SK-N-SH (cell line): ENCODE measurements at regions not wholly inside any gene's neighbourhood (a gene's known extent, or its start where the extent isn't known, plus 50 kb on each side); places are given as distances from the start of the nearest gene placed in this dataset.
"Not testable (repeated sequence)": the region's sequence is repeated elsewhere in the genome, so short reads cannot be mapped to it uniquely, and the experiment has no call there.

Experiments used
- CTCF ChIA-PET: fragments of 300-600, 350-600 bp; formaldehyde crosslinking; extraction: SDS; loops from one replicate; lab custom pipeline; 2021; lab: Yijun Ruan, JAX
- POLR2A ChIA-PET: fragments of 350-600 bp; sonication (Branson Sonifier 250); formaldehyde crosslinking; extraction: SDS; loops from one replicate; lab custom pipeline; 2020; ENCODE audit warnings: antibody characterized with exemption, inconsistent platforms; lab: Yijun Ruan, JAX
- DNase-seq: peaks from one replicate; pipeline ENCODE4 v3.0.0; 2012
- H2AFZ ChIP-seq: fragments of 200-600 bp; sonication (generic); 2 replicates; pipeline ENCODE4 v1.8.1; 2016; ENCODE audit warnings: antibody characterized with exemption, mild to moderate bottlenecking, low read depth
- H3F3A ChIP-seq: fragments of 200-600 bp; sonication (generic); replicated peaks from 2 replicates; pipeline ENCODE3; 2016; ENCODE audit warnings: antibody characterized with exemption, mild to moderate bottlenecking; ENCODE audit not compliant: insufficient read depth
- H3K27ac ChIP-seq, 2 experiments: fragments of 200-500 bp in 1 of 2; fragments of 200-600 bp in 1 of 2; sonication (Bioruptor generic) in 1 of 2; sonication (generic), shearing (Covaris generic) in 1 of 2; 2 replicates each; pipeline versions ENCODE4 v1.5.1 to v1.6.1; 2014 to 2016; ENCODE audit warnings: low read depth in 2 of 2, inconsistent platforms in 1 of 2, low read length in 1 of 2, mild to moderate bottlenecking in 1 of 2, mixed read lengths in 1 of 2
- H3K27me3 ChIP-seq: fragments of 200-600 bp; sonication (generic), shearing (Covaris generic); 2 replicates; pipeline ENCODE4 v1.6.1; 2016; ENCODE audit warnings: mixed run types; ENCODE audit not compliant: insufficient read depth
- H3K36me3 ChIP-seq, 2 experiments: fragments of 200-500 bp in 1 of 2; fragments of 200-600 bp in 1 of 2; sonication (Bioruptor generic) in 1 of 2; sonication (generic) in 1 of 2; replicated peaks in 1 of 2; 2 replicates each; pipeline versions ENCODE3 to v1.5.1; 2014 to 2016; ENCODE audit warnings: low read length in 1 of 2, mild to moderate bottlenecking in 1 of 2; ENCODE audit not compliant: insufficient read depth in 2 of 2, control insufficient read depth in 1 of 2
- H3K4me1 ChIP-seq, 2 experiments: fragments of 200-500 bp in 1 of 2; fragments of 200-600 bp in 1 of 2; sonication (Bioruptor generic) in 1 of 2; sonication (generic), shearing (Covaris generic) in 1 of 2; 2 replicates each; pipeline versions ENCODE4 v1.5.1 to v1.6.1; 2014 to 2016; ENCODE audit warnings: low read depth in 1 of 2, low read length in 1 of 2, mixed run types in 1 of 2; ENCODE audit not compliant: insufficient read depth in 2 of 2, control insufficient read depth in 1 of 2
- H3K4me2 ChIP-seq: fragments of 200-600 bp; sonication (generic), shearing (Covaris generic); 2 replicates; pipeline ENCODE4 v1.6.1; 2017; ENCODE audit warnings: mixed run types
- H3K4me3 ChIP-seq, 2 experiments: fragments of 200-500 bp in 1 of 2; fragments of 200-600 bp in 1 of 2; sonication (Bioruptor generic) in 1 of 2; sonication (generic), shearing (Covaris generic) in 1 of 2; 2 replicates each; pipeline versions ENCODE4 v1.5.1 to v1.8.1; 2014 to 2016; ENCODE audit warnings: low read depth in 2 of 2, inconsistent platforms in 1 of 2, low read length in 1 of 2, mild to moderate bottlenecking in 1 of 2, mixed read lengths in 1 of 2, moderate library complexity in 1 of 2
- H3K79me2 ChIP-seq: fragments of 200-600 bp; sonication (generic); 2 replicates; pipeline ENCODE4 v1.8.1; 2017; ENCODE audit warnings: mild to moderate bottlenecking; ENCODE audit not compliant: insufficient read depth
- H3K9ac ChIP-seq: fragments of 200-600 bp; sonication (generic); 2 replicates; pipeline ENCODE4 v1.6.1; 2017; ENCODE audit warnings: mixed run types
- H3K9me2 ChIP-seq: fragments of 200-600 bp; sonication (generic); 2 replicates; pipeline ENCODE4 v1.6.1; 2017; ENCODE audit warnings: mixed run types
- H3K9me3 ChIP-seq: fragments of 200-600 bp; sonication (generic); 2 replicates; pipeline ENCODE4 v1.6.1; 2017; ENCODE audit warnings: mixed run types, mild to moderate bottlenecking, moderate library complexity
- H4K20me1 ChIP-seq: fragments of 200-600 bp; sonication (generic); 2 replicates; pipeline ENCODE4 v1.6.1; 2017; ENCODE audit warnings: mild to moderate bottlenecking, mixed run types; ENCODE audit not compliant: insufficient read depth
- CHD2 ChIP-seq: fragments of 150-350 bp; IDR thresholded peaks from 2 replicates; pipeline ENCODE4 v1.6.1; 2018; ENCODE audit warnings: low read length; ENCODE audit not compliant: partially characterized antibody
- CTCF ChIP-seq: fragments of 200-600 bp; sonication (generic); IDR thresholded peaks from 2 replicates; pipeline ENCODE4 v1.6.1; 2017; ENCODE audit warnings: antibody characterized with exemption, mild to moderate bottlenecking, moderate library complexity
- ELF1 ChIP-seq: IDR thresholded peaks from 2 replicates; pipeline ENCODE4 v1.4.0; 2012
- EP300 ChIP-seq, 2 experiments: IDR thresholded peaks; 2 replicates each; pipeline versions ENCODE4 v1.4.0 to v1.6.1; 2012; ENCODE audit warnings: borderline replicate concordance in 1 of 2, low read depth in 1 of 2, low read length in 1 of 2
- EZH2phosphoT487 ChIP-seq: fragments of 200-600 bp; sonication (generic); IDR thresholded peaks from 2 replicates; pipeline ENCODE4 v1.6.1; 2017; ENCODE audit warnings: low read depth, mixed run types, mild to moderate bottlenecking, antibody characterized with exemption, moderate library complexity, borderline replicate concordance
- FOXJ3 ChIP-seq: sonication (generic); formaldehyde crosslinking; IDR thresholded peaks from 2 replicates; pipeline ENCODE4 v1.5.1; 2020; ENCODE audit warnings: mild to moderate bottlenecking, missing genetic modification reagents
- GABPA ChIP-seq: IDR thresholded peaks from 2 replicates; pipeline ENCODE4 v1.4.0; 2012; ENCODE audit warnings: low read depth, mild to moderate bottlenecking
- GATA2 ChIP-seq: sonication (generic); formaldehyde crosslinking; IDR thresholded peaks from 2 replicates; pipeline ENCODE4 v1.5.0; 2020; ENCODE audit warnings: mild to moderate bottlenecking, missing genetic modification reagents
- IRF3 ChIP-seq: fragments of 150-350 bp; IDR thresholded peaks from 2 replicates; pipeline ENCODE4 v1.6.1; 2016; ENCODE audit warnings: mild to moderate bottlenecking, low read depth, low read length
- MAX ChIP-seq: IDR thresholded peaks from 2 replicates; pipeline ENCODE4 v1.4.0; 2012; ENCODE audit warnings: low read depth
- MEF2A ChIP-seq: IDR thresholded peaks from 2 replicates; pipeline ENCODE4 v1.4.0; 2012; ENCODE audit warnings: low read depth, borderline replicate concordance
- PBX3 ChIP-seq: IDR thresholded peaks from 2 replicates; pipeline ENCODE4; 2012
- RAD21 ChIP-seq: IDR thresholded peaks from 2 replicates; pipeline ENCODE4 v1.6.1; 2012; ENCODE audit warnings: mild to moderate bottlenecking, low read length
- REST ChIP-seq: IDR thresholded peaks from 2 replicates; pipeline ENCODE4 v1.6.1; 2012; ENCODE audit warnings: mild to moderate bottlenecking, low read depth, low read length, moderate library complexity
- RFX5 ChIP-seq: IDR thresholded peaks from 2 replicates; pipeline ENCODE4 v1.6.1; 2012; ENCODE audit warnings: mild to moderate bottlenecking, improper control_type of control experiment, low read length
- RXRA ChIP-seq: IDR thresholded peaks from 2 replicates; pipeline ENCODE4 v1.4.0; 2012; ENCODE audit warnings: low read depth, mild to moderate bottlenecking, borderline replicate concordance
- SMC3 ChIP-seq: IDR thresholded peaks from 2 replicates; pipeline ENCODE4 v1.6.1; 2012; ENCODE audit warnings: low read depth, low read length, improper control_type of control experiment
- TAF1 ChIP-seq: IDR thresholded peaks from 2 replicates; pipeline ENCODE4 v1.6.1; 2012; ENCODE audit warnings: low read depth, mild to moderate bottlenecking, low read length, moderate library complexity, borderline replicate concordance
- USF1 ChIP-seq: IDR thresholded peaks from 2 replicates; pipeline ENCODE4 v1.4.0; 2012; ENCODE audit warnings: low read depth, borderline replicate concordance
- USF2 ChIP-seq: fragments of 150-350 bp; IDR thresholded peaks from 2 replicates; pipeline ENCODE4 v1.6.1; 2017; ENCODE audit warnings: antibody characterized with exemption, low read length, low read depth, borderline replicate concordance
- WGBS: methylation state at CpG from one replicate; pipeline ENCODE4 v1.1.6; 2017; ENCODE audit warnings: low lambda C conversion rate; 5-methylcytosine and 5-hydroxymethylcytosine counted together

GRCh38 chr1:197837911-197838310 is 62.6 kb upstream of the DENND1B start:
- DNase-seq = no peak
- no peak for TF ChIP-seq FOXJ3
- no peak for TF ChIP-seq SMC3
- TF ChIP-seq MAX = no peak
- TF ChIP-seq GABPA = no peak
- TF ChIP-seq MEF2A = no peak
- TF ChIP-seq USF1 = no peak
- no peak for TF ChIP-seq TAF1
- no peak for TF ChIP-seq USF2
- TF ChIP-seq REST = no peak
- no peak for TF ChIP-seq CHD2
- TF ChIP-seq IRF3 = no peak
- no peak for TF ChIP-seq GATA2 (CRISPR knock-in tag)
- no peak for TF ChIP-seq RFX5
- no peak for TF ChIP-seq PBX3
- TF ChIP-seq RAD21 = no peak
- no peak for TF ChIP-seq EP300 (IDR thresholded peaks at IDR 0.05; ENCODE audit: borderline replicate concordance in 1 of 2, low read depth in 1 of 2, low read length in 1 of 2)
- no peak for TF ChIP-seq RXRA
- no peak for TF ChIP-seq ELF1
- no peak for TF ChIP-seq EZH2phosphoT487
- no peak for TF ChIP-seq CTCF
- ChIA-PET POLR2A (no interaction called here), CTCF (interaction anchor here (1.0 kb wide), 1 partner anchor 322 kb away, joined by 3 read pairs; no protein-coding TSS in a partner anchor)
- peak overlapping the region; percentile 17; the same call in 1 of the 2 replicates for H3K9ac ChIP-seq
- H3K4me3 ChIP-seq = no peak overlapping the region
- no peaks in the 10 kb centered on the region for H3K27me3 ChIP-seq
- no peaks in the 10 kb centered on the region for H3K9me2 ChIP-seq
- H3K9me3 ChIP-seq = no peaks in the 10 kb centered on the region
- H3F3A ChIP-seq = no peaks in the 10 kb centered on the region
- no peaks in the 10 kb centered on the region for H3K79me2 ChIP-seq
- 0 out of 4 replicates have a peak, but pooled peaks cover 0 to 4% of the 10 kb centered on the region in 2 experiments for H3K4me1 ChIP-seq
- H4K20me1 ChIP-seq = no peaks in the 10 kb centered on the region
- peak overlapping the region in 1 of 2 experiments; percentile 45; a peak in 1 of 4 replicates for H3K27ac ChIP-seq
- no peaks in the 10 kb centered on the region for H3K36me3 ChIP-seq
- H3K4me2 ChIP-seq = no peak overlapping the region
- WGBS = 28% methylated on average over 1 of the region's 1 CpG
- peak overlapping the region; percentile 88; the same call in 1 of the 2 replicates for H2AFZ ChIP-seq

- H4K20me1 ChIP-seq, DNase-seq, H2AFZ ChIP-seq, H3K27ac ChIP-seq, H3K4me3 ChIP-seq, H3K4me2 ChIP-seq, H3F3A ChIP-seq, H3K4me1 ChIP-seq, CTCF ChIA-PET, H3K9me3 ChIP-seq, H3K9me2 ChIP-seq, H3K27me3 ChIP-seq, H3K79me2 ChIP-seq, H3K36me3 ChIP-seq, POLR2A ChIA-PET, H3K9ac ChIP-seq: not testable (repeated sequence)
- WGBS = 44% methylated on average over 1 of the region's 1 CpG
Observed at GRCh38 chr1:197836356-197836755, 61.1 kb upstream of the DENND1B start.
